OCI-LY1 (cell line): ENCODE measurements at regions not wholly inside any gene's neighbourhood (a gene's known extent, or its start where the extent isn't known, plus 50 kb on each side); places are given as distances from the start of the nearest gene placed in this dataset.

ENCODE experiments used
- EZH2 ChIP-seq: fragments of 200-600 bp; sonication (generic), shearing (Covaris generic); IDR thresholded peaks from 2 replicates; pipeline ENCODE4 v1.8.0; 2017; ENCODE audit warnings: borderline replicate concordance, mixed run types, mild to moderate bottlenecking, antibody characterized with exemption, low read length, moderate library complexity, mixed read lengths
- TF ChIP-seq, protein P1 (sequence below): fragments of 200-600 bp; sonication (generic), shearing (Covaris generic); IDR thresholded peaks from 2 replicates; pipeline ENCODE4 v1.5.1; 2017; ENCODE audit warnings: mild to moderate bottlenecking, antibody characterized with exemption, low read length, moderate library complexity, mixed read lengths

DNA sequence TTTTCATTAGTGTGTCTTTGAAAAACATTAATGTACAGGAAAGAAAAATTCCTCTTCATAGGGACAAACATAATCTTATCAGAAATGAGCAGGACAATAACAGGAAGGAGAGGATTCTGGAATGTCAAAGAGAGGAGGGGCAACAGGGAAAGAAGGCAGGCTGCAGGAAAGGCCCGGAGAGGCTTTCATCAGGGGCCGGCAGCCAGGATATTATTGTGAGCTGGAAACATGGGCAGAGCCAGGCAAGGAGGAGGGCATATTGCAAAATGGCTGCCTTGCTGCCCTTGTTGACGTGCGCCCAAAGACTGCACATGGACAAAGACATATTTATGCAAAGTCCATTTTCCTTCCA, 433.7 kb downstream of the ETS1 start:
- TF ChIP-seq, protein P1, sequence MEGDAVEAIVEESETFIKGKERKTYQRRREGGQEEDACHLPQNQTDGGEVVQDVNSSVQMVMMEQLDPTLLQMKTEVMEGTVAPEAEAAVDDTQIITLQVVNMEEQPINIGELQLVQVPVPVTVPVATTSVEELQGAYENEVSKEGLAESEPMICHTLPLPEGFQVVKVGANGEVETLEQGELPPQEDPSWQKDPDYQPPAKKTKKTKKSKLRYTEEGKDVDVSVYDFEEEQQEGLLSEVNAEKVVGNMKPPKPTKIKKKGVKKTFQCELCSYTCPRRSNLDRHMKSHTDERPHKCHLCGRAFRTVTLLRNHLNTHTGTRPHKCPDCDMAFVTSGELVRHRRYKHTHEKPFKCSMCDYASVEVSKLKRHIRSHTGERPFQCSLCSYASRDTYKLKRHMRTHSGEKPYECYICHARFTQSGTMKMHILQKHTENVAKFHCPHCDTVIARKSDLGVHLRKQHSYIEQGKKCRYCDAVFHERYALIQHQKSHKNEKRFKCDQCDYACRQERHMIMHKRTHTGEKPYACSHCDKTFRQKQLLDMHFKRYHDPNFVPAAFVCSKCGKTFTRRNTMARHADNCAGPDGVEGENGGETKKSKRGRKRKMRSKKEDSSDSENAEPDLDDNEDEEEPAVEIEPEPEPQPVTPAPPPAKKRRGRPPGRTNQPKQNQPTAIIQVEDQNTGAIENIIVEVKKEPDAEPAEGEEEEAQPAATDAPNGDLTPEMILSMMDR = no peak
- no peak for TF ChIP-seq EZH2
